Esophagus squamous epithelium (tissue), 4 donors: ENCODE measurements at regions not wholly inside any gene's neighbourhood (a gene's known extent, or its start where the extent isn't known, plus 50 kb on each side); places are given as distances from the start of the nearest gene placed in this dataset.
"Not testable (repeated sequence)": the region's sequence is repeated elsewhere in the genome, so short reads cannot be mapped to it uniquely, and the experiment has no call there.

ENCODE experiments used
- CTCF ChIP-seq, 6 experiments: fragments of 450-650 bp in 4 of 6; fragments of 200-600 bp in 2 of 6; sonication (generic) in 2 of 6; IDR thresholded peaks; one replicate each; pipeline ENCODE4 v1.5.1; 2016 to 2019; ENCODE audit warnings: antibody characterized with exemption in 6 of 6, mild to moderate bottlenecking in 4 of 6, moderate library complexity in 4 of 6
- POLR2A ChIP-seq, 4 donors: fragments of 450-650 bp; IDR thresholded peaks; one replicate each; pipeline ENCODE4 v1.6.1; 2017; ENCODE audit warnings: antibody characterized with exemption in 4 of 4, mild to moderate bottlenecking in 4 of 4, moderate library complexity in 3 of 4

DNA sequence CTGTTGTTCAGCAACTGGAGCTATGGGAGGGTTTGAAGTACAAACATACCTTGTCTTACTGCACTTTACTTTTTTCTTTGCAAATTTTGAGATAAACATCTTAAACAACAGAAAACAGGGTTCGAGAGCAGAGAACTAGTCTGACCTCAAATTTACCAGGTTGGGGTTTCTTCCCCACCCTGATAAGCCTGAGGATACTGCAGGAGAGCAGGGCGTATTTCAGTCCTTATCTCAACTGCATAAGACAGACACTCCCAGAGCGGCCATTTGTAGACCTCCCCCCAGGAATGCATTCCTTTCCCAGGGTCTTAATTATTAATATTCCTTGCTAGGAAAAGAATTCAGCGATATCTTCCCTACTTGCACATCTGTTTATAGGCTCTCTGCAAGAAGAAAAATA lies 242.1 kb upstream of the DDHD1 start:
- not testable (repeated sequence) for TF ChIP-seq CTCF, POLR2A (IDR thresholded peaks at IDR 0.05)
